ENCODE measurements at regions not wholly inside any gene's neighbourhood (a gene's known extent, or its start where the extent isn't known, plus 50 kb on each side); places are given as distances from the start of the nearest gene placed in this dataset.

DNA sequence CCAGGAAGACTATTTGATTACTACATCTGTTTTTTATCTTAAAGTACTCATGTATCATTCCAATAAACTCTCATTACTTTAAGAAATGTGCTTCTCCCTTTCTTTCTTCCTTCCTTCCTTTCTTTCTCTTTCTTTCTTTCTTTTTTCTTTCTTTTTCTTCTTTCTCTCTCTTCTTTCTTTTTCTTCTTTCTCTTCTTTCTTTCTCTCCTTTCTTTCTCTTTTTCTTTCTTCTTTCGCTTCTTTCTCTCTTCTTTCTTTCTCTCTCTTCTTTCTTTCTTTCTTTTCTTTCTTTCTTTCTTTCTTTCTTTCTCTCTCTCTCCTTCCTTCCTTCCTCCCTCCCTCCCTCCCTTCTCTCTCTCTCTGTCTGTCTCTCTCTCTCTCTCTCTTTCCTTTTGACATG lies 298.6 kb upstream of the ANKH start:
- no peak for DNase-seq (ENCODE audit: extremely low read depth, low read depth)
- TF ChIP-seq, protein P1, sequence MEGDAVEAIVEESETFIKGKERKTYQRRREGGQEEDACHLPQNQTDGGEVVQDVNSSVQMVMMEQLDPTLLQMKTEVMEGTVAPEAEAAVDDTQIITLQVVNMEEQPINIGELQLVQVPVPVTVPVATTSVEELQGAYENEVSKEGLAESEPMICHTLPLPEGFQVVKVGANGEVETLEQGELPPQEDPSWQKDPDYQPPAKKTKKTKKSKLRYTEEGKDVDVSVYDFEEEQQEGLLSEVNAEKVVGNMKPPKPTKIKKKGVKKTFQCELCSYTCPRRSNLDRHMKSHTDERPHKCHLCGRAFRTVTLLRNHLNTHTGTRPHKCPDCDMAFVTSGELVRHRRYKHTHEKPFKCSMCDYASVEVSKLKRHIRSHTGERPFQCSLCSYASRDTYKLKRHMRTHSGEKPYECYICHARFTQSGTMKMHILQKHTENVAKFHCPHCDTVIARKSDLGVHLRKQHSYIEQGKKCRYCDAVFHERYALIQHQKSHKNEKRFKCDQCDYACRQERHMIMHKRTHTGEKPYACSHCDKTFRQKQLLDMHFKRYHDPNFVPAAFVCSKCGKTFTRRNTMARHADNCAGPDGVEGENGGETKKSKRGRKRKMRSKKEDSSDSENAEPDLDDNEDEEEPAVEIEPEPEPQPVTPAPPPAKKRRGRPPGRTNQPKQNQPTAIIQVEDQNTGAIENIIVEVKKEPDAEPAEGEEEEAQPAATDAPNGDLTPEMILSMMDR (IDR thresholded peaks at IDR 0.05; ENCODE audit: low read depth, low read length) = no peak

GRCh38 chr5:15168358-15168757 lies 296.8 kb upstream of the ANKH start:
- TF ChIP-seq, protein P1 (IDR thresholded peaks at IDR 0.05; ENCODE audit: low read depth, low read length) = no peak
- no peak for DNase-seq (ENCODE audit: extremely low read depth, low read depth)

- TF ChIP-seq, protein P1 (IDR thresholded peaks at IDR 0.05; ENCODE audit: low read depth, low read length) = no peak
Measured at GRCh38 chr5:15160091-15160490, 288.5 kb upstream of the ANKH start.

GRCh38 chr5:15159606-15160005 lies 288.0 kb upstream of the ANKH start:
- TF ChIP-seq, protein P1 (IDR thresholded peaks at IDR 0.05; ENCODE audit: low read depth, low read length) = no peak
- no peak for DNase-seq (ENCODE audit: extremely low read depth, low read depth)

More at GRCh38 chr5:15160091-15160490, 288.5 kb upstream of the ANKH start:
- no peak for DNase-seq (ENCODE audit: extremely low read depth, low read depth)

DNA sequence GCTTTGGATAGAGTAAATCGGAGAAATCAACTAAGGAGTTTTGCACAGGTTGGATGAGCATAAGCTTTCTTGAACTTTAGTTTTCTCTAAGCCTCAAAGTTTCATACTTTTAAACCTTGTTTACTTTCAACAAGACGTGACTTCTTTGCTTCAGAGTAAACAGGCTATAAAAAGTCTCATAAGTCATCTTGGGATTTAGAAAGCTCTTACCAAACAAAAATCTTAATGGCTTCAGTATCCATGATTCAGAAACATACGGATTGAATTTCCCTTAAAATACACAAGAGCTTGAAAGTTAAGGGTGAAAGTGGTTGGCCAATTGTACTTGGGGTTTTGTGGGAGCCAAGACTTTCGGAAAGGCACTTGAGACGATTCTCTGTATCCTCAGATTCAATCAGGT lies 270.9 kb upstream of the ANKH start:
- DNase-seq (ENCODE audit: extremely low read depth, low read depth) = no peak
- TF ChIP-seq, protein P1 (IDR thresholded peaks at IDR 0.05; ENCODE audit: low read depth, low read length) = no peak

DNA sequence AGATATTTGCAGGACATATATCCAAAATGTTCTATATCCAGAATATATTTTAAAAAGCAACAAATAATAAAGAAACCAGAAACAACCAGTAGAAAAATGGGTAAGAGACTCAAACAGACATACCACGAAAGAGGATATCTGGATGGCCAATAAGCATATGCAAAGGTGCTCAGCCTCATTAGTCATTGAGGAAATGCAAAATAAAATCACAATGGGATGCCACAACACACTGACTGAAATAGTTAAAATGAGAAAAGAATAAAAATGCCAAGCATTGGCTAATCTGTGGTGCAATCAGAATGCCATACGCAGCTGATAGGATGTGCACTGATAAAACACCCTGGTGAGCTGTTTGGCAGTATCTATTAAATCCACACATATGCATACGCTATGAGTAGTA lies 265.8 kb upstream of the ANKH start:
- DNase-seq (ENCODE audit: extremely low read depth, low read depth) = no peak
- TF ChIP-seq, protein P1 (IDR thresholded peaks at IDR 0.05; ENCODE audit: low read depth, low read length) = no peak

DNA sequence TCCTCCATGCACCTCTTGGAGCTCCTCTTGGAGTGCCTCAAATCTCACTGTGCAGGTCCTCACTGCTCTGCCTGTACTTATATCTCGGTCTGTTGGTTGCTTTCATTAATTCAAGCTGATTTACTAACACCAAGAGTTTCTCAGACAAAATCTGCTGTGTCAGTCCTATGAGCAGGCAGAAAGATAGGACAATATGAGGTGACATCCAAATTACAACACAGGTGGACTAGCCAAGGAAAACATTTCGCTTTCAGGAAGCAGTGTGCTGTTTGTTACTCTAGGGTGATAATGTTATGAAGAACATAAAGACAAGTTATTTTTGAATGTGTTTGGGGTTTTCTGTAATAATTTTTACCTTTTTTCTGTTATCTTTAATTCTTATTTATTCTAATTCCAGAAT lies 264.1 kb upstream of the ANKH start:
- no peak for DNase-seq (ENCODE audit: extremely low read depth, low read depth)
- TF ChIP-seq, protein P1 (IDR thresholded peaks at IDR 0.05; ENCODE audit: low read depth, low read length) = no peak
